IMR-90 (cell line): ENCODE measurements at regions not wholly inside any gene's neighbourhood (a gene's known extent, or its start where the extent isn't known, plus 50 kb on each side); places are given as distances from the start of the nearest gene placed in this dataset.

ENCODE experiments used
- ATAC-seq: fragments of 200-7000 bp; cut with Tn5 transposase; 2 replicates; pipeline ENCODE4 v1.9.1; 2020; ENCODE audit warnings: low read depth, mild to moderate bottlenecking, moderate library complexity
- BruUV-seq: library from RNA; stranded (reverse); fragments of 400-500 nt; replicated peaks from 2 replicates; lab custom pipeline; 2021; lab: Mats Ljungman, UMichigan
- CTCF ChIA-PET: fragments of 300-600 bp; formaldehyde crosslinking; extraction: SDS; loops from one replicate; lab custom pipeline; 2021; ENCODE audit warnings: antibody characterized with exemption; lab: Yijun Ruan, JAX
- POLR2A ChIA-PET: fragments of 300-600 bp; sonication (Branson Sonifier 250); formaldehyde crosslinking; loops from one replicate; lab custom pipeline; 2022; ENCODE audit warnings: antibody characterized with exemption; ENCODE audit not compliant: unreplicated experiment; lab: Charles Lee
- DNase-seq: peaks from one replicate; pipeline ENCODE4 v3.0.0; 2013
- H2AFZ ChIP-seq: replicated peaks from 2 replicates; pipeline ENCODE3; 2013; ENCODE audit warnings: low read length, mild to moderate bottlenecking; ENCODE audit not compliant: poor library complexity
- H2AK5ac ChIP-seq: 2 replicates; pipeline ENCODE4 v1.6.1; 2013; ENCODE audit warnings: low read depth, low read length, inconsistent platforms
- H2AK9ac ChIP-seq: replicated peaks from 2 replicates; pipeline ENCODE3; 2013; ENCODE audit warnings: mild to moderate bottlenecking, low read depth, low read length, moderate library complexity; ENCODE audit not compliant: poor library complexity
- H2BK120ac ChIP-seq: 2 replicates; pipeline ENCODE4 v1.6.1; 2013; ENCODE audit warnings: low read depth, low read length, inconsistent platforms
- H2BK15ac ChIP-seq: 3 replicates; pipeline ENCODE4 v1.6.1; 2013; ENCODE audit warnings: low read depth, low read length, inconsistent platforms
- H2BK20ac ChIP-seq: 2 replicates; pipeline ENCODE4 v1.6.1; 2013; ENCODE audit warnings: low read depth, mild to moderate bottlenecking, inconsistent platforms, low read length, moderate library complexity
- H2BK5ac ChIP-seq: 2 replicates; pipeline ENCODE4 v1.6.1; 2013; ENCODE audit warnings: mild to moderate bottlenecking, low read depth, low read length, inconsistent platforms; ENCODE audit not compliant: poor library complexity, severe bottlenecking
- H3K14ac ChIP-seq: replicated peaks from 2 replicates; pipeline ENCODE4 v1.6.1; 2013; ENCODE audit warnings: low read depth, low read length, inconsistent platforms
- H3K18ac ChIP-seq: 2 replicates; pipeline ENCODE4 v1.6.1; 2013; ENCODE audit warnings: low read depth, low read length, control low read depth
- H3K23ac ChIP-seq: 2 replicates; pipeline ENCODE4 v1.6.1; 2013; ENCODE audit warnings: low read depth, low read length, inconsistent platforms
- H3K27ac ChIP-seq: 2 replicates; pipeline ENCODE4 v1.5.1; 2013; ENCODE audit warnings: mild to moderate bottlenecking, control low read depth, low read length; ENCODE audit not compliant: insufficient read depth
- H3K27me3 ChIP-seq: 2 replicates; pipeline ENCODE4 v1.6.1; 2013; ENCODE audit warnings: low read length; ENCODE audit not compliant: control insufficient read depth, insufficient read depth
- H3K36me3 ChIP-seq: 2 replicates; pipeline ENCODE4 v1.6.1; 2013; ENCODE audit warnings: low read length, mixed read lengths; ENCODE audit not compliant: control insufficient read depth, insufficient read depth
- H3K4ac ChIP-seq: 2 replicates; pipeline ENCODE4 v1.6.1; 2013; ENCODE audit warnings: low read depth, low read length, inconsistent platforms
- H3K4me1 ChIP-seq: 2 replicates; pipeline ENCODE4 v1.6.1; 2013; ENCODE audit warnings: low read length, mixed read lengths; ENCODE audit not compliant: control insufficient read depth, insufficient read depth
- H3K4me2 ChIP-seq: 2 replicates; pipeline ENCODE4 v1.6.1; 2013; ENCODE audit warnings: low read depth, mild to moderate bottlenecking, control low read depth, low read length, moderate library complexity
- H3K4me3 ChIP-seq: 2 replicates; pipeline ENCODE4 v1.5.1; 2013; ENCODE audit warnings: low read depth, mild to moderate bottlenecking, control low read depth, low read length, moderate library complexity; ENCODE audit not compliant: insufficient read depth
- H3K56ac ChIP-seq: 2 replicates; pipeline ENCODE4 v1.6.1; 2013; ENCODE audit warnings: low read length, inconsistent platforms; ENCODE audit not compliant: insufficient read depth; ENCODE audit errors: extremely low read depth
- H3K79me1 ChIP-seq, 2 experiments: 2 replicates each; pipeline ENCODE4 v1.6.1; 2013; ENCODE audit warnings: low read length in 2 of 2, inconsistent platforms in 1 of 2, low read depth in 1 of 2
- H3K9ac ChIP-seq: 2 replicates; pipeline ENCODE4 v1.6.1; 2013; ENCODE audit warnings: low read depth, low read length, control low read depth
- H3K9me1 ChIP-seq: 2 replicates; pipeline ENCODE4 v1.6.1; 2013; ENCODE audit warnings: low read length, inconsistent platforms; ENCODE audit not compliant: insufficient read depth
- H3K9me3 ChIP-seq: 2 replicates; pipeline ENCODE4 v1.6.1; 2013; ENCODE audit warnings: low read length; ENCODE audit not compliant: control insufficient read depth, insufficient read depth
- H4K20me1 ChIP-seq: 2 replicates; pipeline ENCODE4 v1.6.1; 2013; ENCODE audit warnings: low read length, inconsistent platforms; ENCODE audit not compliant: insufficient read depth
- H4K5ac ChIP-seq: 2 replicates; pipeline ENCODE4 v1.6.1; 2013; ENCODE audit warnings: mild to moderate bottlenecking, low read depth, low read length, control low read depth
- H4K8ac ChIP-seq, 2 experiments: 2 replicates each; pipeline ENCODE4 v1.6.1; 2013; ENCODE audit warnings: low read depth in 2 of 2, low read length in 2 of 2, control low read depth in 1 of 2, inconsistent platforms in 1 of 2
- H4K91ac ChIP-seq: 2 replicates; pipeline ENCODE4 v1.6.1; 2013; ENCODE audit warnings: low read depth, low read length, inconsistent platforms; ENCODE audit not compliant: insufficient read depth
- CEBPB ChIP-seq: IDR thresholded peaks from 2 replicates; pipeline ENCODE4 v1.6.1; 2012; ENCODE audit warnings: low read depth, low read length, improper control_type of control experiment
- RCOR1 ChIP-seq: IDR thresholded peaks from 2 replicates; pipeline ENCODE4 v1.6.1; 2012; ENCODE audit warnings: mild to moderate bottlenecking, low read length, improper control_type of control experiment; ENCODE audit not compliant: insufficient replicate concordance
- WGBS, 2 experiments: methylation state at CpG; one replicate each; pipeline versions ENCODE4 v1.1.5 to v1.1.7; 2013; ENCODE audit warnings: missing lambda C conversion rate in 2 of 2; ENCODE audit not compliant: insufficient read length in 1 of 2; ENCODE audit errors: extremely low coverage in 2 of 2; 5-methylcytosine and 5-hydroxymethylcytosine counted together
- dilution Hi-C: fragments of 300-500 bp; cut with HindIII; formaldehyde crosslinking; loops from one replicate; pipeline ENCODE4 v1.14.3; 2018; ENCODE audit warnings: low sequenced_read_pairs; ENCODE audit not compliant: unreplicated experiment
- in situ Hi-C: fragments of 300-500 bp; cut with MboI; formaldehyde crosslinking; loops from 3 replicates; pipeline ENCODE4 v1.14.3; 2019; ENCODE audit warnings: low sequenced_read_pairs, inconsistent platforms, mixed read lengths
- intact Hi-C: fragments of 100-400 bp; cut with micrococcal nuclease; formaldehyde crosslinking; loops from 2 replicates; pipeline ENCODE4 v1.10.0; 2022

- intact Hi-C loops = no loop called here
- no TSS peak for BruUV-seq
- Histone ChIP-seq H2AFZ (peak overlapping the region; percentile 26), H3K27me3 (no peaks in the 10 kb centered on the region), H3K18ac (no peak overlapping the region), H3K9me3 (no peaks in the 10 kb centered on the region; the same call in 1 of the 2 replicates), H2AK9ac (no peak overlapping the region), H3K56ac (no peak overlapping the region), H3K9me1 (peaks cover 9% of the 10 kb centered on the region; the same call in 1 of the 2 replicates), H2BK120ac (peak overlapping the region; percentile 20; the same call in 1 of the 2 replicates), H2AK5ac (no peak overlapping the region; the same call in 1 of the 2 replicates), H3K4me2 (no peak overlapping the region), H3K9ac (no peak overlapping the region), H4K5ac (no peak overlapping the region), H3K4me3 (no peak overlapping the region), H3K4me1 (no peaks in the 10 kb centered on the region), H4K20me1 (no peaks in the 10 kb centered on the region), H3K36me3 (no peaks in the 10 kb centered on the region), H3K14ac (0 out of 2 replicates have a peak overlapping the region, but pooled peaks have one; percentile 14), H3K79me1 (no peaks in the 10 kb centered on the region), H2BK20ac (no peak overlapping the region), H4K91ac (peak overlapping the region; percentile 20; the same call in 1 of the 2 replicates), H3K27ac (no peak overlapping the region), H2BK5ac (no peak overlapping the region), H3K4ac (no peak overlapping the region), H4K8ac (no peak overlapping the region), H2BK15ac (no peak overlapping the region; the same call in 2 of the 3 replicates), H3K23ac (no peak overlapping the region)
- WGBS, 2 experiments = 80% methylated on average over 1 of the region's 3 CpGs; no CpG with 5 or more reads in 1 of the 2 experiments
- CTCF ChIA-PET = no interaction called here
- DNase-seq = peak; percentile 45
- peak; percentile 67; the same call in 1 of the 2 replicates for TF ChIP-seq CEBPB
- no peak for TF ChIP-seq RCOR1
- POLR2A ChIA-PET = no interaction called here
- ATAC-seq = no peak
- in situ Hi-C loops = no loop called here
- dilution Hi-C loops = no loop called here
Observed at GRCh38 chr5:93336330-93337110, 244.5 kb downstream of the NR2F1-AS1 start.
